ENCODE measurements at regions not wholly inside any gene's neighbourhood (a gene's known extent, or its start where the extent isn't known, plus 50 kb on each side); places are given as distances from the start of the nearest gene placed in this dataset.

- no peak for DNase-seq (ENCODE audit: low spot score)
These were observed 262.7 kb upstream of the KCNH8 start for GRCh38 chr3:18885612-18886011.

DNA sequence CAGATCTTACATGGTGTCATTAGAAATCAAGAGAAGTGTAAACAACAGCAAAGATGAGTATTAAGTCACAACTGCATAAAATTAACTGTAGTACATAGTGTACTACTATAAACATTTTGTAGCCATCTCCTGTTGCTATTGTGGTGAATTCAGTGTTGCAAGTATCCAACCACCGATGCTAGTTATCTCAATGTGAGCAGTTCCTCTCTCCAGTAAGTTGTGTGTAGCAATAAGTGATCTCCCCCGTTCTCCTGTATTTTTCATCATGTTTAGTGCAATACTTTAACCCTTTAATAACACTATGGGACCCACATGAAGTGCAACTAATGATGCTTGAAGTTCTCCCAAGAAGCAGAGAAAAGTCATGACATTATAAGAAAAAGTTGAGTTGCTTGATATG lies 264.7 kb upstream of the KCNH8 start:
- no peak for DNase-seq (ENCODE audit: low spot score)

DNA sequence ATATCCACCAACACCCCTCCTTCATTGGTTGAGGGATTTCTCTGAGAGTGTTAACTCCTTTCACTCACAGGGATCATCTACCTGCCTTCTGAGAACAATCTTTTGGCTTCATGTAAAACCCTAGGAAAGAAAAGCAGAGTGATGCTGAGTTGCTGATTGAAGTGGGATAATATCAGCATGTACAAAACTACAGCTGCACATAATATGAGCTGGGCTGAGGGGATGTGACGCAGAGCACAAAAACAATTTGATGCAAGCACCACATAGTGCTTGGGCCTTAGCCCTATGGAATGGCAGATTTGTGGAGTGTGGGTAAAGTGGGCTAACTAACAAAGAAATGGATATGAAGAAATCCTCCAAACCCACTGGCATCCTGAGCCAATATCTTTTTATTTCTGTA lies 267.6 kb upstream of the KCNH8 start:
- DNase-seq (ENCODE audit: low spot score) = no peak

DNA sequence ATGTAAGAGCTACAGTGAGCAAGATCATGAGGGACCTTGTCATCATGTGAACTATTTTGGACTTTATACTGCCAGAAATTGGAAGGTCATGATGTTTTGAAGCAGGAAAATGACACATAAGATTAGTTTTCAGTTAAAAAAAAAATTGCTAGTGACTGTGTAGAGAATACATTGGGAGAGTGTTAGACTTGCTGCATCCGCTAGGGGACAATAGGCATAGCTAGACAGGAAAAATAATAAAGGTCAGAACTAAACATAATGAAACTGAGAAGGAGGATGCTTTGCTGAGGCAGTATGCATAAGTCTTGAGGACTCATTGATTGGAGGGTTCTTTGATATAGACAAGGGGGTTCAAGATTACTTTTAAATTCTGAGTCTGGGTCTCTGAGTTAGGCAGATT lies 275.8 kb upstream of the KCNH8 start:
- DNase-seq (ENCODE audit: low spot score) = no peak

GRCh38 chr3:18870642-18871041 lies 277.7 kb upstream of the KCNH8 start:
- no peak for DNase-seq (ENCODE audit: low spot score)

- DNase-seq (ENCODE audit: low spot score) = no peak
These were observed 278.2 kb upstream of the KCNH8 start for GRCh38 chr3:18870074-18870640.

DNA sequence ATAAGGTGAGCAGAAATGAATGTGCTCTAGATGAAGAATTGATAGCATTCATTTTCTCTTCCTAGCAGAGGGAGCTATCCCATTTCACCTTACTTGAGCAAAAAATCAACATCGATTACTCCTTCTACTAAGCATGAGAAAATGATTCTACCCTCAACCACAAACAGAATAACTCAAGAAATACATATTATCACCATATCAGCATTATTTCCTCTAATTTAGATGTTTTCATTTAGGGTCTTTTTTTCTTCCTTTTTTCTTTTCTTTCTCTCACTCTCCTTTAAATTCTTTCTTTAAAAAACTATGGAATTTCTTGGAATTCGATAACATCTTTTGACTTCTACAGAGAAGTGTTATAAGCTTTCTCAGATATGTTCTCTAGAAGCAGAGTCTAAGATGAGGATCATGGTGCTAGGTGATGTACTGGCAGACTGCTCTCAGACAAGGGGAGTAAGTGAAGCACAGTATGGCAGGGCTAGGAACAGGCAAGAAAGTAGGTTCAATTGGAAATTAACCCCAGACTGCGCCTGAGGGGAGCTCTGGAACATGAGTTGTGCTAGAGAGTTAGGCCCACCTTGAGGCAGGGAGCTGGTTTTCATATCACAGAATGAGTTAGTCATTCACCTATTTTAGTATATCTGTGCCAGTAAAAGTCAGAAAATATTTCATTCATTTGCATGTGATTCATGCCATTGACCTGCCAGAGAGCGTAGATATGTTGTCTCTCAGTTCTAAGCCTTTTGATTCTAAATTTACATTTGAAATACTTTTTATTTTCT lies 279.2 kb upstream of the KCNH8 start:
- no peak for DNase-seq (ENCODE audit: low spot score)

DNA sequence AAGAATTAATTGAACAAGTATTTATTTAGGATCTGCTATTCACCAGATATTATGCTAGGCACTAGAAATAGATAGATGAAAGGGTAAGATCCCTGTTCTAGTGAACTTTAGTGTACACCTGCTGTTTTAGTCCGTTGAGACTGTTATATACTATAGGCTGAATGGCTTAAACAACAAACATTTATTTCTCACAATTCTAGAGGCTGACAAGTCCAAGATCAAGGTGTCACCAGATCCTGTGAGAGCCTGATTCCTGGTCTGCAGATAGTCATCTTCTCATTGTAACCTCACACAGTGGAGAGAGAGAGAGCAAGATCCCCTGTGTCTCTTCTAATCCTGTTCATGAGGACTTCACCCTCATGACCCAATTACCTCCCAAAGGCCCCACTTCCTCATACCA lies 281.4 kb upstream of the KCNH8 start:
- no peak for DNase-seq (ENCODE audit: low spot score)

GRCh38 chr3:18864933-18865731 lies 283.2 kb upstream of the KCNH8 start:
- no peak for DNase-seq (ENCODE audit: low spot score)

DNA sequence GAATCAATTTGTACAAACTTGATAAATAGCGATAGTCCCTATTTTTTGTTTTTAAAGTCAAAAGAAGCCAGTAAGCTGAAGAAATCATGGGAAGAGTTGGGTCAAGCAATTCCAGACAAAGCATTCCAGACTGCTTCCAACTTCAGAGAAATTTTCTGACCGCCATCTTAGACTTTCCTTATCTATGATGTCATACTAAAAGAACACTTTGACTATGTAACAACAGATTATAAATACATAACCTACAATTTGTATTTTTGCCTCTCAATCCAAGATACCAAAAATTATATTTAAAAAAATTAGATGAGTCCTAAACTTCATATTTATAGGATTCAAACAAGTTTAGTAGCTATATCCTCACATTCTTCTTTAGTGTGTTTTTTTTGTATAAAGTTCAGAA lies 286.2 kb upstream of the KCNH8 start:
- no peak for DNase-seq (ENCODE audit: low spot score)

- DNase-seq (ENCODE audit: low spot score) = no peak
These were observed 287.2 kb upstream of the KCNH8 start for GRCh38 chr3:18861137-18861536.

DNA sequence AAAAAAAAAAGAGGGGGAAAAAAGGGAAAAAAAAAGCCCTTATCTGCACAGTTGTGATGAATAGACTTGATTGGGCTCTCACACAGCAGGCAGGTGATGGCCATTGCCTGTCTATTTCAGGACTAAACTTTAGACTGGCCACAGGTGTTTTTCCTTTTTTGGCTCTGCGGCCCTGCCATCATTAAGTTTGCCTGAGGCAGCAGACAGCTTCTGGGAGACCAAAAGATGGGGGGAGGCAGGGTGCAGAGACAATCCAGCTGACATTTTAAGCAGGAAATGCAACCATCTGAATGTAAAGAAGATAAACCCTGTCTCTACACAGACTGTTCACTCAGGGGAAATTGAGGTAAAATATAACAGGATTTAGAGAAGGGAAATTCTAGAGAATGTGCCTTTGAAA lies 295.0 kb upstream of the KCNH8 start:
- DNase-seq (ENCODE audit: low spot score) = no peak

DNA sequence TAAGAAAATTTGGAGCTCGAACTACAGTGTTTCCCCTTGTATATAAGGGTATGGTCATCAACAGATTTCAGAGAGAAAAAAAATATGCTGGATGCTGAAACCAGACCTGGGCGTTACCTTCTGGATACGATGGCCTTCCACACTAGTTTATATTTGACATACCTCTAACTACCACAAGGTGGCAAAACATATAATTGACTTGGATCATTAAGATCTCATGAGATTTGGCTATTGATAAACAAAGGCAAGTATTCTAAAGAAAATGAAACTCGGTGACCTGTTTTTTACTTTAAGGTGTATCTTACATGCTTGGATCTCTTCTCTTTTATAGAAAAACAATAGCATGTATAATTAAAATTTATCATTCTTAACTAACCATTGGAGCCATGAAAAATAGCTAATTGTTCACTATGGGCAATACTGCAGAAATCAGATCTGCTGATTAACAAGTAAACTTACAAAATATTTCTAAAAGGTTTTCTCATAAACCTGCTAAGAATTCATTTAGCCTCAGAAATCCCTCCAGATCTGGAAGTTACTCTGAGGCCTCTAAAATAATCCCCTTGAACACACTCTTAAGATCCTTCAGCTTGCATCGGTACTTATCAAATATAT lies 300.6 kb upstream of the KCNH8 start:
- DNase-seq (ENCODE audit: low spot score) = peak; percentile 22

DNA sequence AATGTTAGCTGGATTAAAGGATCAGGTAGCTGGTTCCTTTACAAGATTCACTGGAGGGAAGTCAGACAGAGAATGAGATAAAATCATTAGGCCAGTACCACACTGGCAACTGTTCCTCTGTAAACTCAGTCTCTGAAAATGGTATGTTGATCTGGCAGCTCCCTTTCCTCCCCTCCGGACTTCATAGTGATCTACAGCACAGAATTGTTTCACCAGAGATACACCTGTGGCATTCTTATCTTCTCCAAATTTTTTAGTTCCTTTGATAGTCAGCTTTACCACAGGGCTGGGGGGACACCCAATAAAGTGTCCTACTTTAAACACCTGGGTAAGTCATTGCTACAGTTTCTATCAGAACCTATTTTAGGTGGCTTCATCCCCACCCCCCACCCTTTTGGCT lies 304.3 kb upstream of the KCNH8 start:
- DNase-seq (ENCODE audit: low spot score) = no peak

DNA sequence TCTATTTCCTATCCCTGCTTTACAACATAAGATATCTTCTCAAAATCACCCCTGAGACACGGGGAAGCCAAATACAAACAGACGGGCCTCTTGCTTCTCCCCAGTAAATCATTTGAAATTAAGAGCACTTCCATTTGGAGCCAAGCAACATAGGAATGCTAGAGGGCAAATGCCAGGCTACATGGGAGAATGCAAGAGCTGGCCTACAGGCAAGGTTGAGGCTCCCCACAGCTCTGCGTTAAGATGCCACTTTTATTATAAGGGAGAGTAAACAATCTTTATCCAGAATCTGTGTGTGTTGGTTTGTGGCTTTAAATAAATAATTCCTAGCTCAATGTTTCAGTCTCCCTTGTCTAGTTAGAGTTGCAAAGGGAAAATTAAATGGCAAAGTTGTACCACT lies 305.1 kb upstream of the KCNH8 start:
- DNase-seq (ENCODE audit: low spot score) = no peak

DNA sequence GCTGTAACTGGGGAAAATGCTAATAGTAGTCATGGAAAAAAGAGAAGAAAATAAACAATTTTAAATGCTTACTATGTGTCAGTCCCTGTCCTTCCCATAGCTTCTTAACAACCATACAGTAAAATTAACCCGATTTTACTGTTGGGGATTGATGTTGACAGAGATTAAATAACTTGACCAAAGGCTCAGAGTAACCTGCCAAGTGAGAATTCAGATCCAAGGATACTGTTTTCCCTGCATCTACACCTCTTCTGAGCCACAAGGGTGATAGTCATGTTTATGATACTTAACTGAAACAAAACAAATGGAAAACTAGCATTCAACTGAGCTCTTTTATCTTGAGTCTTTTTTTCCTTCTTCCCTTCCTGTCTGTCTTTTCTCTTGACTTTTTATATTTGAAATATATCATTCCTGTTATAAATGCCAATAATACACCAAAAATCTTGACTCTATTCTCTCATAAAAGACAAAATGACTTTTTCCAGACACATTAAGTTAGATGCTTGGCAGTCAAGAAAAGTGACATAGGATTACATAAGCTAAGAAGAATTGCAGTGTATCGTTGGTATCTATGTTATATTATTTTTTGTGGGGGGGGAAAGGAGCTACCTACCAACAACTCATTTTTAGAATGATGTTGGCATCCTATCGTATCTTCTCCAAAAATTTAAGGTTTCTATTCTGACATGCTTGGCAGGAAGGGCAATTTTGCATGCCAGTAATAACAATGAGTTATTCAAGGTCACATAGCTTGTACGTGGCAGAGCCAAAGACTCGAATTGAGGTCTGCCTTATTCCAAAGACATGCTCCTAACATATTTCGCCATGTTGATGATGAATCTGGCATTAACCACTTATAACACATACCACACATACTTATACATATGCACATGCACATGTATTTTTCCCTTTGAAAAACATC lies 306.6 kb upstream of the KCNH8 start:
- no peak for DNase-seq (ENCODE audit: low spot score)

DNA sequence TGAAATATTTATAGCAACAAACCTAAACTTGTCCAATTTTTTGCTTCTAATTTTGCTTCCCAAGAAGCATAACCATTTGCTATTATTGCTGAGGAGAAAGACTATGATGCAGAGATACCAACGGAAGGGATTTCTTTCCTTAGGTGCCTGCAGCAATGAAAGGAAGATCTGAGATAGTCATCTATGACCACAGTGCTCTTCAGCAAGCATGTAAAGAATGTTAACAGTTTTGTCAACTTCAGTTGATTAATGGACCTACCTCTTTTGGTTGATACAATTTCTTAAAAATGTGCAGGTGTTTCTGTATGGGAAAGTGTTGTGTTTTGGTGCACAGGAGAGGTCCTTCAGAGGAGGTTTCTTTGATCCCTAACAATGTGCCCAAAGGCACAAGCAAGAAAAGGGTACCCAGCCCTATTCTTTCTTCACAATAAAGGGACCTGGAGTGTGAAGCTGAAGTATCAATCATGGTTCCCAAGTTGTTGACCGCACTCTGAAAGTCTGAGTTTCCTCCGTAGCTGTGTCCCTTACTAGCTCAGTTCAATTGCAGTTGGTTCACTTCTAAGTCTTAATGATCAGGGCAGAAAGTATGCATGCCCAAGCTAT lies 307.7 kb upstream of the KCNH8 start:
- no peak for DNase-seq (ENCODE audit: low spot score)

GRCh38 chr3:18838758-18839157 lies 309.6 kb upstream of the KCNH8 start:
- DNase-seq (ENCODE audit: low spot score) = no peak

DNA sequence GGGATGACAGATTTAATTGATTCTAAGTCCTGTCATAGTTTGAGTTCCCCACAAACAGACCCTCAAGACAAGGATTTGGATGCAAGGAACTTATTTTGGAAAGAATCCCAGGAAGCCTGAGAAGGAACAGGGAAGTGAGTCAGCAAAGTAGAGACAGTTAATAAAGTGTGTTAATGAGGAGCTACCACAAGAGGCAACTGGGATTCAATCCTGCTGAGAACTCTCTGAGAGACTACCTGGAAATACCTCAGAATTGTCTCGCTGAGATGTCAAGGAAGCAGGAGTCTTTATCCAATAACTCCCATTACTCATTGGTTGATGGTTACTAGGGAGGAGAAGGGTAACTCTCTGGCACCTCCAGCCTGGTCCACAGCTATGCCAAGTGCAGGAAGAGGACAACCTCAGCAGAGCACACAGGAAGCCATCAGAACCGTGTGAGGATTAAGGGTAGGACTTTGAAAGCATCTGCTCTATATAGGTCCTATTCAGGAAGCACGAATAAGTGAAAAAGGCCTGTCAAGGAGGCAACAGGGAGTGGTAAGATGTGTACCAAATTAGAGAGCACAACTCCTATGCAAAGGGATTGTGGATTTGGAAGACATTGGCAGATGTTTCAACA lies 311.1 kb upstream of the KCNH8 start:
- DNase-seq (ENCODE audit: low spot score) = peak; percentile 40

GRCh38 chr3:18835021-18835420 lies 313.3 kb upstream of the KCNH8 start:
- DNase-seq (ENCODE audit: low spot score) = no peak

DNA sequence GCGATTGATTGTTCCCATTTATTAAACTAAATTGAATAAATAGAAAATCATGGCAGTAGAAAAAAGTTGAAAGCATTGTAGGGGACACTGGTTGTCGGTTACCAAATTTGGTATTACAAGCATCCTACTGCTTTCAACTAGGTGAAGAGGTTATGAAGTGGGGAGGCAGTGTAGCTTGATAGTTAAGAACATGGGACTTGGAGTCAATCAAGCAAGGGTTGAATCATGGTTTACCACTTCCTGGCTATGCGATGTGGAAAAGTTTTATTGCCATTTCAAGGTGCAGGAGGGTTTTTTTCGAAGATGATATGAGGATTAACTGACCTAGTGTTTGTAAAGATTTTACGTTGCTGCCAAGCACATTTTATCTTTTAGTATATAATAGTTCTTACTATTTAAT lies 318.2 kb upstream of the KCNH8 start:
- DNase-seq (ENCODE audit: low spot score) = peak; percentile 74

Measured in A172 (cell line).